HG02973 (cell line): ENCODE measurements at regions not wholly inside any gene's neighbourhood (a gene's known extent, or its start where the extent isn't known, plus 50 kb on each side); places are given as distances from the start of the nearest gene placed in this dataset.
"Not testable (repeated sequence)": the region's sequence is repeated elsewhere in the genome, so short reads cannot be mapped to it uniquely, and the experiment has no call there.

ENCODE experiments used
- ATAC-seq: cut with Tn5 transposase; IDR thresholded peaks from one replicate; pipeline ENCODE4 v1.9.1; 2021; ENCODE audit warnings: moderate library complexity; ENCODE audit not compliant: unreplicated experiment

GRCh38 chr6:141884850-141885249, 247.9 kb upstream of the GJE1 start:
- no peak for ATAC-seq

GRCh38 chr6:141878686-141879085, 254.0 kb upstream of the GJE1 start:
- ATAC-seq: no peak

GRCh38 chr6:141877275-141877983, 255.3 kb upstream of the GJE1 start:
- ATAC-seq: no peak

- ATAC-seq: no peak
Measured at GRCh38 chr6:141874930-141875602, 257.7 kb upstream of the GJE1 start.

GRCh38 chr6:141869509-141869908, 263.2 kb upstream of the GJE1 start:
- ATAC-seq: not testable (repeated sequence)

GRCh38 chr6:141867767-141868166, 265.0 kb upstream of the GJE1 start:
- no peak for ATAC-seq

GRCh38 chr6:141866731-141867497, 265.8 kb upstream of the GJE1 start:
- no peak for ATAC-seq

- ATAC-seq: no peak
Measured at GRCh38 chr6:141851063-141851462, 281.7 kb upstream of the GJE1 start.

- ATAC-seq: no peak
Measured at GRCh38 chr6:141848029-141848890, 284.5 kb upstream of the GJE1 start.

- ATAC-seq: no peak
Measured at GRCh38 chr6:141846639-141847038, 286.1 kb upstream of the GJE1 start.

GRCh38 chr6:141843178-141843834, 289.4 kb upstream of the GJE1 start:
- no peak for ATAC-seq

GRCh38 chr6:141833001-141833655, 299.6 kb upstream of the GJE1 start:
- ATAC-seq: no peak

GRCh38 chr6:141830530-141830929, 302.2 kb upstream of the GJE1 start:
- no peak for ATAC-seq

GRCh38 chr6:141829566-141830360, 303.0 kb upstream of the GJE1 start:
- no peak for ATAC-seq

GRCh38 chr6:141824350-141824749, 308.4 kb upstream of the GJE1 start:
- no peak for ATAC-seq

- not testable (repeated sequence) for ATAC-seq
Measured at GRCh38 chr6:141815039-141815438, 317.7 kb upstream of the GJE1 start.

GRCh38 chr6:141809901-141810300, 322.8 kb upstream of the GJE1 start:
- ATAC-seq: no peak

GRCh38 chr6:141808662-141809061, 324.1 kb upstream of the GJE1 start:
- no peak for ATAC-seq

- ATAC-seq: not testable (repeated sequence)
Measured at GRCh38 chr6:141800973-141801372, 331.8 kb upstream of the GJE1 start.
